HEK293 (cell line): ENCODE measurements at regions not wholly inside any gene's neighbourhood (a gene's known extent, or its start where the extent isn't known, plus 50 kb on each side); places are given as distances from the start of the nearest gene placed in this dataset.

ENCODE experiments used
- CTCF ChIA-PET: fragments of 350-600 bp; formaldehyde crosslinking; extraction: SDS; loops from one replicate; lab custom pipeline; 2021; ENCODE audit warnings: antibody characterized with exemption; lab: Yijun Ruan, JAX
- POLR2A ChIA-PET: fragments of 300-600 bp; formaldehyde crosslinking; extraction: SDS; loops from one replicate; lab custom pipeline; 2020; ENCODE audit warnings: antibody characterized with exemption, inconsistent platforms; lab: Yijun Ruan, JAX
- H3K27ac ChIP-seq: fragments of 200-500 bp; sonication (Bioruptor generic); 2 replicates; pipeline ENCODE4 v1.5.1; 2014; ENCODE audit warnings: low read depth, low read length, control low read depth, inconsistent platforms; ENCODE audit errors: extremely low read depth
- H3K36me3 ChIP-seq, 2 experiments: fragments of 200-500 bp in 1 of 2; sonication (Bioruptor generic) in 1 of 2; 1 replicate in 1 of 2; 2 replicates in 1 of 2; pipeline ENCODE4 v1.5.1; 2014 to 2017; ENCODE audit warnings: inconsistent platforms in 2 of 2, low read length in 2 of 2; ENCODE audit not compliant: control insufficient read depth in 2 of 2, insufficient read depth in 1 of 2
- H3K4me1 ChIP-seq: fragments of 200-500 bp; sonication (Bioruptor generic); 2 replicates; pipeline ENCODE4 v1.5.1; 2014; ENCODE audit warnings: mild to moderate bottlenecking, low read length, inconsistent platforms; ENCODE audit not compliant: control insufficient read depth, insufficient read depth
- H3K4me3 ChIP-seq: 2 replicates; pipeline ENCODE4 v1.5.1; 2011; ENCODE audit warnings: low read depth, mild to moderate bottlenecking, control low read depth, low read length, moderate library complexity
- H3K9me3 ChIP-seq: fragments of 200-500 bp; sonication (Bioruptor generic); 2 replicates; pipeline ENCODE4 v1.5.1; 2014; ENCODE audit warnings: low read depth, low read length, inconsistent platforms; ENCODE audit not compliant: control insufficient read depth, insufficient read depth
- FEZF1 ChIP-seq: fragments of 450-650 bp; formaldehyde crosslinking; IDR thresholded peaks from 2 replicates; pipeline ENCODE4 v1.5.1; 2016; ENCODE audit warnings: missing biosample characterization, missing genetic modification characterization
- GLIS1 ChIP-seq: fragments of 450-650 bp; formaldehyde crosslinking; IDR thresholded peaks from 2 replicates; pipeline ENCODE4 v1.5.1; 2016; ENCODE audit warnings: missing biosample characterization, missing genetic modification characterization
- REPIN1 ChIP-seq: fragments of 450-650 bp; formaldehyde crosslinking; IDR thresholded peaks from 2 replicates; pipeline ENCODE4 v1.5.1; 2017; ENCODE audit warnings: missing biosample characterization, missing genetic modification characterization, low read depth
- SP2 ChIP-seq: fragments of 450-650 bp; formaldehyde crosslinking; IDR thresholded peaks from 2 replicates; pipeline ENCODE4 v1.5.1; 2016; ENCODE audit warnings: missing biosample characterization, missing genetic modification characterization
- ZBTB7A ChIP-seq: fragments of 450-650 bp; formaldehyde crosslinking; IDR thresholded peaks from 2 replicates; pipeline ENCODE4 v1.5.1; 2016; ENCODE audit warnings: low read depth, missing biosample characterization, missing genetic modification characterization
- ZNF202 ChIP-seq: fragments of 450-650 bp; formaldehyde crosslinking; IDR thresholded peaks from 2 replicates; pipeline ENCODE4 v1.5.1; 2016; ENCODE audit warnings: missing biosample characterization, missing genetic modification characterization, borderline replicate concordance
- ZNF768 ChIP-seq: fragments of 450-650 bp; formaldehyde crosslinking; IDR thresholded peaks from 2 replicates; pipeline ENCODE4 v1.5.1; 2018; ENCODE audit warnings: missing biosample characterization, mild to moderate bottlenecking, missing genetic modification characterization
- TF ChIP-seq, protein P1 (sequence below): fragments of 450-650 bp; formaldehyde crosslinking; IDR thresholded peaks from 2 replicates; pipeline ENCODE4 v1.5.1; 2017; ENCODE audit warnings: missing biosample characterization, missing genetic modification characterization
- TF ChIP-seq, protein P2 (sequence below): fragments of 450-650 bp; formaldehyde crosslinking; IDR thresholded peaks from 2 replicates; pipeline ENCODE4 v1.5.1; 2016; ENCODE audit warnings: missing biosample characterization, missing genetic modification characterization
- TF ChIP-seq, protein P3 (sequence below): fragments of 450-650 bp; formaldehyde crosslinking; IDR thresholded peaks from 2 replicates; pipeline ENCODE4 v1.5.1; 2016; ENCODE audit warnings: missing biosample characterization, missing genetic modification characterization
- TF ChIP-seq, protein P4 (sequence below): fragments of 450-650 bp; formaldehyde crosslinking; IDR thresholded peaks from 2 replicates; pipeline ENCODE4 v1.5.1; 2016; ENCODE audit warnings: missing biosample characterization, missing genetic modification characterization
- TF ChIP-seq, protein P5 (sequence below): fragments of 450-650 bp; formaldehyde crosslinking; IDR thresholded peaks from 2 replicates; pipeline ENCODE4 v1.5.1; 2017; ENCODE audit warnings: missing biosample characterization, missing genetic modification characterization

DNA sequence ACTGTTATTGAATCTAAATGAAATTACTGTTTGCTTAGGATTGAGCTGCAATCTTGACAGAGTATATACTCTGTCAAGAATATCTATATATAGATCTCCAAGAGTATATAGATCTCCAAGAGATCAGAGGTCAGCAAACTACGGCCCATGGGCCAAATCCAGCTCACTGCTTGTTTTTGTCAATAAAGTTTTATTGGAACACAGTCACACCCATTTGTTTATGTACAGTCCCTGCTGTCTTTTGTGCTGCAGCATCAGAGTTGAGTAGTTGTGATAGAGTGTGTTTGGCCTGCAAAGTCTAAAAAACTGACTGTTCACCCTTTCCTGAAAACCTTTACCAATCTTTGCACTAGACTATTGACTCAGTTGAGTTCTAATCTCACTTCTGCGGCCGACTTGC lies 66.3 kb upstream of the NPVF start (continued):
- no peak for TF ChIP-seq SP2 (tag by site-specific recombination)
- TF ChIP-seq, protein P1, sequence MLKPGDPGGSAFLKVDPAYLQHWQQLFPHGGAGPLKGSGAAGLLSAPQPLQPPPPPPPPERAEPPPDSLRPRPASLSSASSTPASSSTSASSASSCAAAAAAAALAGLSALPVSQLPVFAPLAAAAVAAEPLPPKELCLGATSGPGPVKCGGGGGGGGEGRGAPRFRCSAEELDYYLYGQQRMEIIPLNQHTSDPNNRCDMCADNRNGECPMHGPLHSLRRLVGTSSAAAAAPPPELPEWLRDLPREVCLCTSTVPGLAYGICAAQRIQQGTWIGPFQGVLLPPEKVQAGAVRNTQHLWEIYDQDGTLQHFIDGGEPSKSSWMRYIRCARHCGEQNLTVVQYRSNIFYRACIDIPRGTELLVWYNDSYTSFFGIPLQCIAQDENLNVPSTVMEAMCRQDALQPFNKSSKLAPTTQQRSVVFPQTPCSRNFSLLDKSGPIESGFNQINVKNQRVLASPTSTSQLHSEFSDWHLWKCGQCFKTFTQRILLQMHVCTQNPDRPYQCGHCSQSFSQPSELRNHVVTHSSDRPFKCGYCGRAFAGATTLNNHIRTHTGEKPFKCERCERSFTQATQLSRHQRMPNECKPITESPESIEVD (tag by site-specific recombination) = no peak
- TF ChIP-seq, protein P2, sequence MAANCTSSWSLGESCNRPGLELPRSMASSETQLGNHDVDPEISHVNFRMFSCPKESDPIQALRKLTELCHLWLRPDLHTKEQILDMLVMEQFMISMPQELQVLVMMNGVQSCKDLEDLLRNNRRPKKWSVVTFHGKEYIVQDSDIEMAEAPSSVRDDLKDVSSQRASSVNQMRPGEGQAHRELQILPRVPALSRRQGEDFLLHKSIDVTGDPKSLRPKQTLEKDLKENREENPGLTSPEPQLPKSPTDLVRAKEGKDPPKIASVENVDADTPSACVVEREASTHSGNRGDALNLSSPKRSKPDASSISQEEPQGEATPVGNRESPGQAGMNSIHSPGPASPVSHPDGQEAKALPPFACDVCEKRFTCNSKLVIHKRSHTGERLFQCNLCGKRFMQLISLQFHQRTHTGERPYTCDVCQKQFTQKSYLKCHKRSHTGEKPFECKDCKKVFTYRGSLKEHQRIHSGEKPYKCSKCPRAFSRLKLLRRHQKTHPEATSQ (tag by site-specific recombination) = no peak
- TF ChIP-seq ZBTB7A = no peak
- TF ChIP-seq, all 188 proteins: peak for 0

DNA sequence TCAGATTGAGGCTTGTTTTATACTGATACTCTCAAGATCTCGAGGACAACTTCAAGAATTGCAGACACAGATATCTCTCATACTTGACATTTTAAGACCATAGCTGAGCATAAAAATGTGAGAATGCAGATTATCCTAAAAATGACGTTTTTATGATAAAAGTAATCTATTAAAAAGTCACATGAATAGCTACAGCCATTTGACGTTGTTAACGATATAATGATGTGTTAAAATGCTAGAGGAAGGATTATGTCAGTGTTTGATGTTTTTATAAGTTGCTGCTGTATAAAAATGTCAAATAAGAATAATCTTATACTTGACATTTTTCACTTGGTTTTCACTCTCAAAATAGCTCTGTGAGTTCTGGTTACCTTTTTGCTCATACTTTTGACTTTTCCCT lies 67.1 kb upstream of the NPVF start:
- no peaks in the 10 kb centered on the region for H3K9me3 ChIP-seq
- no peaks in the 10 kb centered on the region for H3K4me1 ChIP-seq
- H3K36me3 ChIP-seq = no peaks in the 10 kb centered on the region
- H3K27ac ChIP-seq = no peak overlapping the region
- TF ChIP-seq, protein P3, sequence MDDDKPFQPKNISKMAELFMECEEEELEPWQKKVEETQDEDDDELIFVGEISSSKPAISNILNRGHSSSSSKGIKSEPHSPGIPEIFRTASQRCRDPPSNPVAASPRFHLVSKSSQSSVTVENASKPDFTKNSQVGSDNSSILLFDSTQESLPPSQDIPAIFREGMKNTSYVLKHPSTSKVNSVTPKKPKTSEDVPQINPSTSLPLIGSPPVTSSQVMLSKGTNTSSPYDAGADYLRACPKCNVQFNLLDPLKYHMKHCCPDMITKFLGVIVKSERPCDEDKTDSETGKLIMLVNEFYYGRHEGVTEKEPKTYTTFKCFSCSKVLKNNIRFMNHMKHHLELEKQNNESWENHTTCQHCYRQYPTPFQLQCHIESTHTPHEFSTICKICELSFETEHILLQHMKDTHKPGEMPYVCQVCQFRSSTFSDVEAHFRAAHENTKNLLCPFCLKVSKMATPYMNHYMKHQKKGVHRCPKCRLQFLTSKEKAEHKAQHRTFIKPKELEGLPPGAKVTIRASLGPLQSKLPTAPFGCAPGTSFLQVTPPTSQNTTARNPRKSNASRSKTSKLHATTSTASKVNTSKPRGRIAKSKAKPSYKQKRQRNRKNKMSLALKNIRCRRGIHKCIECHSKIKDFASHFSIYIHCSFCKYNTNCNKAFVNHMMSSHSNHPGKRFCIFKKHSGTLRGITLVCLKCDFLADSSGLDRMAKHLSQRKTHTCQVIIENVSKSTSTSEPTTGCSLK = no peak
- TF ChIP-seq ZNF768 (tag by site-specific recombination) = no peak
- no peak for TF ChIP-seq ZNF202
- TF ChIP-seq GLIS1 = no peak
- TF ChIP-seq, protein P1 (tag by site-specific recombination) = peak; percentile 51
- TF ChIP-seq, protein P4, sequence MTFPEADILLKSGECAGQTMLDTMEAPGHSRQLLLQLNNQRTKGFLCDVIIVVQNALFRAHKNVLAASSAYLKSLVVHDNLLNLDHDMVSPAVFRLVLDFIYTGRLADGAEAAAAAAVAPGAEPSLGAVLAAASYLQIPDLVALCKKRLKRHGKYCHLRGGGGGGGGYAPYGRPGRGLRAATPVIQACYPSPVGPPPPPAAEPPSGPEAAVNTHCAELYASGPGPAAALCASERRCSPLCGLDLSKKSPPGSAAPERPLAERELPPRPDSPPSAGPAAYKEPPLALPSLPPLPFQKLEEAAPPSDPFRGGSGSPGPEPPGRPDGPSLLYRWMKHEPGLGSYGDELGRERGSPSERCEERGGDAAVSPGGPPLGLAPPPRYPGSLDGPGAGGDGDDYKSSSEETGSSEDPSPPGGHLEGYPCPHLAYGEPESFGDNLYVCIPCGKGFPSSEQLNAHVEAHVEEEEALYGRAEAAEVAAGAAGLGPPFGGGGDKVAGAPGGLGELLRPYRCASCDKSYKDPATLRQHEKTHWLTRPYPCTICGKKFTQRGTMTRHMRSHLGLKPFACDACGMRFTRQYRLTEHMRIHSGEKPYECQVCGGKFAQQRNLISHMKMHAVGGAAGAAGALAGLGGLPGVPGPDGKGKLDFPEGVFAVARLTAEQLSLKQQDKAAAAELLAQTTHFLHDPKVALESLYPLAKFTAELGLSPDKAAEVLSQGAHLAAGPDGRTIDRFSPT = peak; percentile 27; the same call in 1 of the 2 replicates
- no peak for TF ChIP-seq REPIN1 (tag by site-specific recombination)
- TF ChIP-seq, protein P5, sequence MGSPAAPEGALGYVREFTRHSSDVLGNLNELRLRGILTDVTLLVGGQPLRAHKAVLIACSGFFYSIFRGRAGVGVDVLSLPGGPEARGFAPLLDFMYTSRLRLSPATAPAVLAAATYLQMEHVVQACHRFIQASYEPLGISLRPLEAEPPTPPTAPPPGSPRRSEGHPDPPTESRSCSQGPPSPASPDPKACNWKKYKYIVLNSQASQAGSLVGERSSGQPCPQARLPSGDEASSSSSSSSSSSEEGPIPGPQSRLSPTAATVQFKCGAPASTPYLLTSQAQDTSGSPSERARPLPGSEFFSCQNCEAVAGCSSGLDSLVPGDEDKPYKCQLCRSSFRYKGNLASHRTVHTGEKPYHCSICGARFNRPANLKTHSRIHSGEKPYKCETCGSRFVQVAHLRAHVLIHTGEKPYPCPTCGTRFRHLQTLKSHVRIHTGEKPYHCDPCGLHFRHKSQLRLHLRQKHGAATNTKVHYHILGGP (tag by site-specific recombination) = 0 out of 2 replicates have a peak, but pooled peaks have one; percentile 28
- peak; percentile 64 for TF ChIP-seq FEZF1 (tag by site-specific recombination)
- no peak overlapping the region for H3K4me3 ChIP-seq
- ChIA-PET CTCF (interaction anchor here (0.7 kb wide), 1 partner anchor 97 kb away, joined by 4 read pairs; no protein-coding TSS in a partner anchor), POLR2A (no interaction called here)
